GM18873 (cell line): ENCODE measurements at regions not wholly inside any gene's neighbourhood (a gene's known extent, or its start where the extent isn't known, plus 50 kb on each side); places are given as distances from the start of the nearest gene placed in this dataset.

Source experiments
- ATAC-seq: cut with Tn5 transposase; IDR thresholded peaks from one replicate; pipeline ENCODE4 v1.9.1; 2021; ENCODE audit warnings: mild to moderate bottlenecking, moderate library complexity, moderate number of reproducible peaks; ENCODE audit not compliant: unreplicated experiment, low FRiP score

GRCh38 chr12:67370979-67371378, 101.8 kb downstream of the CAND1 start:
- ATAC-seq, result no peak

- ATAC-seq, result no peak
Observed at GRCh38 chr12:67377021-67377420, 107.9 kb downstream of the CAND1 start.

GRCh38 chr12:67377541-67377940, 108.4 kb downstream of the CAND1 start:
- ATAC-seq, result no peak

GRCh38 chr12:67382241-67382871, 113.2 kb downstream of the CAND1 start:
- ATAC-seq, result no peak

- no peak for ATAC-seq
Observed at GRCh38 chr12:67386869-67387565, 117.9 kb downstream of the CAND1 start.

GRCh38 chr12:67388331-67389138, 119.4 kb downstream of the CAND1 start:
- ATAC-seq, result no peak

GRCh38 chr12:67390273-67390672, 121.1 kb downstream of the CAND1 start:
- ATAC-seq, result no peak

- no peak for ATAC-seq
Observed at GRCh38 chr12:67391034-67391433, 121.9 kb downstream of the CAND1 start.

- no peak for ATAC-seq
Observed at GRCh38 chr12:67391656-67392055, 122.5 kb downstream of the CAND1 start.

GRCh38 chr12:67394550-67394949, 125.4 kb downstream of the CAND1 start:
- no peak for ATAC-seq

- ATAC-seq, result no peak
Observed at GRCh38 chr12:67400742-67401141, 131.6 kb downstream of the CAND1 start.

- no peak for ATAC-seq
Observed at GRCh38 chr12:67410246-67410645, 141.1 kb downstream of the CAND1 start.

- ATAC-seq, result no peak
Observed at GRCh38 chr12:67410667-67411067, 141.5 kb downstream of the CAND1 start.

- ATAC-seq, result no peak
Observed at GRCh38 chr12:67411562-67411961, 142.4 kb downstream of the CAND1 start.

- no peak for ATAC-seq
Observed at GRCh38 chr12:67413577-67413976, 144.4 kb downstream of the CAND1 start.

- no peak for ATAC-seq
Observed at GRCh38 chr12:67414011-67414715, 145.0 kb downstream of the CAND1 start.

GRCh38 chr12:67415473-67415872, 146.3 kb downstream of the CAND1 start:
- no peak for ATAC-seq

GRCh38 chr12:67419810-67420209, 150.7 kb downstream of the CAND1 start:
- no peak for ATAC-seq

GRCh38 chr12:67420506-67420905, 151.3 kb downstream of the CAND1 start:
- ATAC-seq, result no peak

- ATAC-seq, result no peak
Observed at GRCh38 chr12:67422081-67422480, 152.9 kb downstream of the CAND1 start.

GRCh38 chr12:67424784-67425183, 155.6 kb downstream of the CAND1 start:
- no peak for ATAC-seq
